ENCODE measurements at regions not wholly inside any gene's neighbourhood (a gene's known extent, or its start where the extent isn't known, plus 50 kb on each side); places are given as distances from the start of the nearest gene placed in this dataset.
"Not testable (repeated sequence)": the region's sequence is repeated elsewhere in the genome, so short reads cannot be mapped to it uniquely, and the experiment has no call there.

GRCh38 chr10:20682782-20683181 is 214.3 kb downstream of the NEBL start:
- no peak for DNase-seq
- Mint-ChIP-seq H3K4me1 (peaks cover 7 to 9% of the 10 kb centered on the region in 2 donors), H3K9me3 (peaks cover 0 to 5% (median 1%) of the 10 kb centered on the region in 6 donors), H3K27ac (peak overlapping the region in 3 of 6 donors; percentile 17 to 43 (median 36)), H3K4me3 (no peak overlapping the region), H3K36me3 (peaks cover 3 to 10% (median 7%) of the 10 kb centered on the region in 3 donors), H3K27me3 (ENCODE audit: low read depth in 3 of 3) (no peaks in the 10 kb centered on the region)

GRCh38 chr10:20677340-20677739 is 219.8 kb downstream of the NEBL start:
- Mint-ChIP-seq H3K4me1 (peaks cover 11 to 12% of the 10 kb centered on the region in 2 donors), H3K4me3 (no peak overlapping the region), H3K36me3 (peaks cover 0 to 6% (median 0%) of the 10 kb centered on the region in 3 donors), H3K27ac (no peak overlapping the region), H3K9me3 (peaks cover 0 to 5% (median under 1%) of the 10 kb centered on the region in 6 donors), H3K27me3 (ENCODE audit: low read depth in 3 of 3) (no peaks in the 10 kb centered on the region)
- no peak for DNase-seq

GRCh38 chr10:20674926-20675325 is 222.2 kb downstream of the NEBL start:
- H3K4me1 Mint-ChIP-seq = peaks cover 14 to 16% of the 10 kb centered on the region in 2 donors
- peaks cover 0 to 2% (median 0%) of the 10 kb centered on the region in 3 donors for H3K27me3 Mint-ChIP-seq (ENCODE audit: low read depth in 3 of 3)
- peaks cover 0 to 3% (median 0%) of the 10 kb centered on the region in 3 donors for H3K36me3 Mint-ChIP-seq
- no peak for DNase-seq
- H3K9me3 Mint-ChIP-seq = peaks cover 0 to 2% (median 0%) of the 10 kb centered on the region in 6 donors
- H3K4me3 Mint-ChIP-seq = no peak overlapping the region
- peak overlapping the region in 1 of 6 donors; percentile 10 for H3K27ac Mint-ChIP-seq

- Mint-ChIP-seq H3K36me3 (peaks cover 3 to 11% (median 4%) of the 10 kb centered on the region in 3 donors), H3K4me1 (peaks cover 27 to 29% of the 10 kb centered on the region in 2 donors), H3K9me3 (peaks cover 0 to 6% (median 3%) of the 10 kb centered on the region in 6 donors), H3K4me3 (peak overlapping the region in 1 of 5 donors; percentile 18), H3K27ac (no peak overlapping the region), H3K27me3 (ENCODE audit: low read depth in 3 of 3) (peaks cover 0 to 2% (median 0%) of the 10 kb centered on the region in 3 donors)
- DNase-seq = no peak
Measured at GRCh38 chr10:20673175-20673574, 223.9 kb downstream of the NEBL start.

- Mint-ChIP-seq H3K9me3 (peaks cover 0 to 6% (median 4%) of the 10 kb centered on the region in 6 donors), H3K4me3 (no peak overlapping the region), H3K27ac (no peak overlapping the region), H3K36me3 (peaks cover 7 to 11% (median 8%) of the 10 kb centered on the region in 3 donors), H3K27me3 (ENCODE audit: low read depth in 3 of 3) (peaks cover 0 to 2% (median 0%) of the 10 kb centered on the region in 3 donors), H3K4me1 (peaks cover 31 to 34% of the 10 kb centered on the region in 2 donors)
- no peak for DNase-seq
Measured at GRCh38 chr10:20672741-20673140, 224.4 kb downstream of the NEBL start.

- Mint-ChIP-seq H3K27me3 (ENCODE audit: low read depth in 3 of 3) (peaks cover 0 to 2% (median 0%) of the 10 kb centered on the region in 3 donors), H3K27ac (no peak overlapping the region), H3K4me1 (peaks cover 35 to 46% of the 10 kb centered on the region in 2 donors), H3K9me3 (peaks cover 0 to 6% (median 4%) of the 10 kb centered on the region in 6 donors), H3K4me3 (no peak overlapping the region), H3K36me3 (peaks cover 7 to 17% (median 12%) of the 10 kb centered on the region in 3 donors)
- no peak for DNase-seq
Measured at GRCh38 chr10:20670579-20670978, 226.5 kb downstream of the NEBL start.

GRCh38 chr10:20668985-20669384 is 228.1 kb downstream of the NEBL start:
- peaks cover 0 to 8% (median 5%) of the 10 kb centered on the region in 6 donors for H3K9me3 Mint-ChIP-seq
- peaks cover 11 to 20% (median 12%) of the 10 kb centered on the region in 3 donors for H3K36me3 Mint-ChIP-seq
- peak overlapping the region in 2 of 5 donors; percentile 8 to 21 for H3K4me3 Mint-ChIP-seq
- peaks cover 0 to 2% (median 0%) of the 10 kb centered on the region in 3 donors for H3K27me3 Mint-ChIP-seq (ENCODE audit: low read depth in 3 of 3)
- peak in 2 of 3 donors; percentile 4 to 9 for DNase-seq
- H3K4me1 Mint-ChIP-seq = peaks cover 32 to 46% of the 10 kb centered on the region in 2 donors
- peak overlapping the region; percentile 57 to 85 (median 75) for H3K27ac Mint-ChIP-seq

GRCh38 chr10:20662742-20663141 is 234.4 kb downstream of the NEBL start:
- no peak overlapping the region for H3K27ac Mint-ChIP-seq
- H3K4me1 Mint-ChIP-seq = peaks cover 10 to 20% of the 10 kb centered on the region in 2 donors
- no peak overlapping the region for H3K4me3 Mint-ChIP-seq
- no peak for DNase-seq
- H3K27me3 Mint-ChIP-seq (ENCODE audit: low read depth in 3 of 3) = peaks cover 2 to 5% (median 3%) of the 10 kb centered on the region in 3 donors
- H3K36me3 Mint-ChIP-seq = peaks cover 4 to 12% (median 10%) of the 10 kb centered on the region in 3 donors
- H3K9me3 Mint-ChIP-seq = peaks cover 0 to 13% (median 5%) of the 10 kb centered on the region in 6 donors

- no peak overlapping the region for H3K27ac Mint-ChIP-seq
- peaks cover 2 to 5% (median 3%) of the 10 kb centered on the region in 3 donors for H3K27me3 Mint-ChIP-seq (ENCODE audit: low read depth in 3 of 3)
- H3K36me3 Mint-ChIP-seq = peaks cover 6 to 16% (median 8%) of the 10 kb centered on the region in 3 donors
- no peak overlapping the region for H3K4me3 Mint-ChIP-seq
- peaks cover 0 to 14% (median 7%) of the 10 kb centered on the region in 6 donors for H3K9me3 Mint-ChIP-seq
- peaks cover 6 to 8% of the 10 kb centered on the region in 2 donors for H3K4me1 Mint-ChIP-seq
- no peak for DNase-seq
Measured at GRCh38 chr10:20659225-20659624, 237.9 kb downstream of the NEBL start.

GRCh38 chr10:20658158-20658557 is 239.0 kb downstream of the NEBL start:
- no peak overlapping the region for H3K27ac Mint-ChIP-seq
- peaks cover 6 to 15% (median 7%) of the 10 kb centered on the region in 3 donors for H3K36me3 Mint-ChIP-seq
- no peak for DNase-seq
- peaks cover 6 to 8% of the 10 kb centered on the region in 2 donors for H3K4me1 Mint-ChIP-seq
- peaks cover 0 to 11% (median 7%) of the 10 kb centered on the region in 6 donors for H3K9me3 Mint-ChIP-seq
- H3K4me3 Mint-ChIP-seq = no peak overlapping the region
- peaks cover 2 to 5% (median 3%) of the 10 kb centered on the region in 3 donors for H3K27me3 Mint-ChIP-seq (ENCODE audit: low read depth in 3 of 3)

- Mint-ChIP-seq H3K36me3 (peaks cover 4 to 15% (median 6%) of the 10 kb centered on the region in 3 donors), H3K27ac (no peak overlapping the region), H3K9me3 (peaks cover under 1 to 15% (median 2%) of the 10 kb centered on the region in 6 donors), H3K4me3 (no peak overlapping the region), H3K27me3 (ENCODE audit: low read depth in 3 of 3) (peaks cover 0 to 3% (median 0%) of the 10 kb centered on the region in 3 donors), H3K4me1 (no peaks in the 10 kb centered on the region)
- no peak for DNase-seq
Measured at GRCh38 chr10:20656886-20657285, 240.2 kb downstream of the NEBL start.

- H3K4me3 Mint-ChIP-seq; H3K27me3 Mint-ChIP-seq (ENCODE audit: low read depth in 3 of 3); H3K27ac Mint-ChIP-seq; DNase-seq; H3K4me1 Mint-ChIP-seq: not testable (repeated sequence)
- H3K36me3 Mint-ChIP-seq = peaks cover 0 to 12% (median 6%) of the 10 kb centered on the region in 3 donors
- H3K9me3 Mint-ChIP-seq = peaks cover 0 to 15% (median 2%) of the 10 kb centered on the region in 6 donors
Measured at GRCh38 chr10:20652424-20652823, 244.7 kb downstream of the NEBL start.

- no peak overlapping the region for H3K27ac Mint-ChIP-seq
- peaks cover 0 to 11% (median 0%) of the 10 kb centered on the region in 3 donors for H3K36me3 Mint-ChIP-seq
- no peak overlapping the region for H3K4me3 Mint-ChIP-seq
- H3K27me3 Mint-ChIP-seq (ENCODE audit: low read depth in 3 of 3) = peaks cover under 1 to 3% (median 2%) of the 10 kb centered on the region in 3 donors
- no peaks in the 10 kb centered on the region for H3K4me1 Mint-ChIP-seq
- peaks cover 0 to 13% (median under 1%) of the 10 kb centered on the region in 6 donors for H3K9me3 Mint-ChIP-seq
- DNase-seq = no peak
Measured at GRCh38 chr10:20648263-20648874, 248.7 kb downstream of the NEBL start.

GRCh38 chr10:20647756-20648155 is 249.4 kb downstream of the NEBL start:
- no peak overlapping the region for H3K4me3 Mint-ChIP-seq
- peaks cover 0 to 13% (median 0%) of the 10 kb centered on the region in 3 donors for H3K36me3 Mint-ChIP-seq
- H3K4me1 Mint-ChIP-seq = no peaks in the 10 kb centered on the region
- no peak overlapping the region for H3K27ac Mint-ChIP-seq
- H3K27me3 Mint-ChIP-seq (ENCODE audit: low read depth in 3 of 3) = peaks cover 2 to 3% (median 2%) of the 10 kb centered on the region in 3 donors
- DNase-seq = no peak
- H3K9me3 Mint-ChIP-seq = peaks cover 0 to 11% (median under 1%) of the 10 kb centered on the region in 6 donors

All from immature natural killer cell (primary cell).